ENCODE measurements at regions not wholly inside any gene's neighbourhood (a gene's known extent, or its start where the extent isn't known, plus 50 kb on each side); places are given as distances from the start of the nearest gene placed in this dataset.

- dilution Hi-C loops (cut with MboI; ENCODE audit: extremely low pct_ligation_motif_present, low sequenced_read_pairs): no loop called here
- no TSS peak for BruUV-seq (replicated peaks)
- Histone ChIP-seq H3K4me3 (replicated peaks in 1 of 3; ENCODE audit: insufficient read depth in 1 of 3, low read depth in 1 of 3, low read length in 3 of 3) (no peak overlapping the region), H3K9me3 (replicated peaks; ENCODE audit: control insufficient read depth, insufficient read depth, low read length) (no peaks in the 10 kb centered on the region), H3K79me2 (ENCODE audit: control insufficient read depth, insufficient read depth, low read length) (no peaks in the 10 kb centered on the region), H4K20me1 (replicated peaks; ENCODE audit: control insufficient read depth, extremely low read depth, insufficient read depth, low read length) (no peaks in the 10 kb centered on the region), H3K9ac (replicated peaks; ENCODE audit: extremely low read depth, insufficient read depth, low read length) (no peak overlapping the region), H3K4me1 (ENCODE audit: control insufficient read depth, extremely low read depth, insufficient read depth, low read length) (peaks cover 26% of the 10 kb centered on the region), H2AFZ (ENCODE audit: low read depth, low read length) (no peak overlapping the region), H3K27ac (ENCODE audit: insufficient read depth, low read depth, low read length) (no peak overlapping the region), H3K36me3 (ENCODE audit: control insufficient read depth in 2 of 2, extremely low read depth in 1 of 2, insufficient read depth in 2 of 2, low read length in 2 of 2) (no peaks in the 10 kb centered on the region), H3K27me3 (ENCODE audit: control insufficient read depth in 2 of 2, insufficient read depth in 2 of 2, low read length in 2 of 2) (no peaks in the 10 kb centered on the region), H3K9me1 (replicated peaks; ENCODE audit: control insufficient read depth, extremely low read depth, insufficient read depth, low read length) (no peaks in the 10 kb centered on the region), H3K4me2 (ENCODE audit: insufficient read depth, low read length) (no peak overlapping the region)
- POLR2A ChIA-PET: no interaction called here
- intact Hi-C loops (cut with micrococcal nuclease): no loop called here
- FAIRE-seq: no peak
- TF ChIP-seq JUN (IDR thresholded peaks at IDR 0.05; ENCODE audit: borderline replicate concordance, insufficient read depth, insufficient read length, low read depth): no peak
- TF ChIP-seq CTCF (IDR thresholded peaks at IDR 0.05; ENCODE audit: extremely low read depth in 1 of 2, insufficient read depth in 1 of 2, low read depth in 1 of 2, low read length in 2 of 2): no peak
- TF ChIP-seq MAX (IDR thresholded peaks at IDR 0.05; ENCODE audit: insufficient read depth, insufficient read length): no peak
- TF ChIP-seq POLR2A (IDR thresholded peaks at IDR 0.05; ENCODE audit: low read depth, low read length): no peak
- no peak for TF ChIP-seq FOS (IDR thresholded peaks at IDR 0.05; ENCODE audit: borderline replicate concordance, insufficient read depth, low read length)
- TF ChIP-seq POLR2AphosphoS5 (IDR thresholded peaks at IDR 0.05; ENCODE audit: insufficient read depth, low read depth, low read length): no peak
- no peak for DNase-seq (ENCODE audit: low read depth, low spot score)
- CTCF ChIA-PET: interaction anchor here (0.6 to 1.2 kb wide), 3 partner anchors 196 to 974 kb away, joined by 3 to 4 read pairs (median 3); no protein-coding TSS in a partner anchor
These were observed 55.4 kb upstream of the PLET1 start for GRCh38 chr11:112315861-112316739.
